ENCODE measurements at regions not wholly inside any gene's neighbourhood (a gene's known extent, or its start where the extent isn't known, plus 50 kb on each side); places are given as distances from the start of the nearest gene placed in this dataset.

DNA sequence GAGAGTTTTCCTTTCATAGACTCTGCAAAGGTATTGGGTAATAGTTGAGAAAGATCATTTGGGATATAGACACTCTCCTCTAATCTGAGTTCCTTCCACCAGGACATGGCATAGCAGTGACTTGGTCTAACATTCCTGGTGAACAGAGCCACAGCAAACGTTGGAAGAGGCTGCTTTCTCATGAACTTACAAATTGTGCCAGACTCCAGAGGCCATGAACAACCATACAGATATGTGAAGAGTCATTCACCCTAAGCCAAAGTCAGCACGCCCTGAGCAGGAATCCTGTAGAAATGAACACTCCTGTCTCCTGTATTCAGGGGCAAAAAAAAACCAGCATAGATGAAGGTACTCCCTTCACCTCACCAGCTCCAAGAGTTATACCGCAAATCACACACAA, 152.8 kb downstream of the TMEM18 start:
- ChIA-PET POLR2A (no interaction called here), CTCF (interaction anchor here (0.9 to 2.3 kb wide), 4 partner anchors 87 to 119 kb away, joined by 3 to 15 read pairs (median 9); no protein-coding TSS in a partner anchor)
- no peaks in the 10 kb centered on the region for H3K36me3 ChIP-seq (replicated peaks in 1 of 2; ENCODE audit: control insufficient read depth in 1 of 2, insufficient read depth in 2 of 2, low read length in 1 of 2)
- H4K20me1 ChIP-seq (ENCODE audit: insufficient read depth): no peaks in the 10 kb centered on the region
- H3K27ac ChIP-seq (ENCODE audit: low read depth in 2 of 2, low read length in 1 of 2): no peak overlapping the region
- no peaks in the 10 kb centered on the region for H3K27me3 ChIP-seq (ENCODE audit: insufficient read depth)
- no peaks in the 10 kb centered on the region; a peak in 1 of 4 replicates for H3K4me1 ChIP-seq (ENCODE audit: control insufficient read depth in 1 of 2, insufficient read depth in 2 of 2, low read depth in 1 of 2, low read length in 1 of 2)
- no peak overlapping the region for H3K4me2 ChIP-seq
- TF ChIP-seq USF2 (IDR thresholded peaks at IDR 0.05; ENCODE audit: borderline replicate concordance, low read depth, low read length): no peak
- TF ChIP-seq, protein P1, sequence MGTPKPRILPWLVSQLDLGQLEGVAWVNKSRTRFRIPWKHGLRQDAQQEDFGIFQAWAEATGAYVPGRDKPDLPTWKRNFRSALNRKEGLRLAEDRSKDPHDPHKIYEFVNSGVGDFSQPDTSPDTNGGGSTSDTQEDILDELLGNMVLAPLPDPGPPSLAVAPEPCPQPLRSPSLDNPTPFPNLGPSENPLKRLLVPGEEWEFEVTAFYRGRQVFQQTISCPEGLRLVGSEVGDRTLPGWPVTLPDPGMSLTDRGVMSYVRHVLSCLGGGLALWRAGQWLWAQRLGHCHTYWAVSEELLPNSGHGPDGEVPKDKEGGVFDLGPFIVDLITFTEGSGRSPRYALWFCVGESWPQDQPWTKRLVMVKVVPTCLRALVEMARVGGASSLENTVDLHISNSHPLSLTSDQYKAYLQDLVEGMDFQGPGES (IDR thresholded peaks at IDR 0.05; ENCODE audit: low read depth, low read length): no peak
- TF ChIP-seq JUND (IDR thresholded peaks at IDR 0.05): no peak
- no peak for TF ChIP-seq MXI1 (IDR thresholded peaks at IDR 0.05; ENCODE audit: low read depth, low read length)
- no peak for TF ChIP-seq PBX3 (IDR thresholded peaks at IDR 0.05)
- TF ChIP-seq MAX (IDR thresholded peaks at IDR 0.05; ENCODE audit: low read depth): no peak
- H3F3A ChIP-seq (replicated peaks; ENCODE audit: insufficient read depth): peaks cover 3% of the 10 kb centered on the region
- no peak overlapping the region for H2AFZ ChIP-seq (ENCODE audit: low read depth)
- no peaks in the 10 kb centered on the region for H3K9me2 ChIP-seq
- no peaks in the 10 kb centered on the region for H3K79me2 ChIP-seq (ENCODE audit: insufficient read depth)
- 30% methylated on average over 3 of the region's 3 CpGs for WGBS (ENCODE audit: low lambda C conversion rate)
- H3K9ac ChIP-seq: no peak overlapping the region
- peaks cover 13% of the 10 kb centered on the region for H3K9me3 ChIP-seq
- H3K4me3 ChIP-seq (ENCODE audit: low read depth in 2 of 2, low read length in 1 of 2): no peak overlapping the region
- no peak for DNase-seq

DNA sequence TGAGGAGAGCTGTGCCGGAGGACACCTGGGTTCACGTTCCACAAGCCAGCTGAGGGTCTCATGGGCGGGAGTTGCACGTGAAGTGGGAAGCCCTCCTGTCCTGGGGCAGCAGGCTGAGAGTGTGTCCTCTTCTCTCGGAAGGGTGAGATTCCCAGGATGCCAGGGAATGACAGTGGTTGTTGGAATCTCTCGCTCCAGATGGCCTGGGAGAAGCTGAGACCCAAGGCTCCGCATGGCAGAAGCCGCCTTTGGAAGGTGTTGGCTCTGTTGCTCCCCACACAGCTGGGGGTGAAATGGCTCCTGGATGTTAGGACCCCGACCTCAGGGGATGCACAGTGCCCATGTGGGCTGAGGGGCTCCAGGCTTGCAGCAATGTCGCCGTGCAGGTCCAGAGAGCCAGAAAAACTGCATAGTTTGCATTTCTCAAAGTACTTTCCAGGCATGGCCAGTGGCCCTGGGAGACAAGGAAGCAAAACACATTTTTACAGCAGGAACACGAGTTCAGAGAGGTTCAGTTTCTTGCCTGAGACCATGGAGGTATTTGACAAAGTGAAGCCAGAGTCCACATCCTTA, 153.4 kb downstream of the TMEM18 start:
- 43% methylated on average over 12 of the region's 12 CpGs for WGBS (ENCODE audit: low lambda C conversion rate)
- Histone ChIP-seq H3K36me3 (replicated peaks in 1 of 2; ENCODE audit: control insufficient read depth in 1 of 2, insufficient read depth in 2 of 2, low read length in 1 of 2) (no peaks in the 10 kb centered on the region), H3K9ac (no peak overlapping the region), H3F3A (replicated peaks; ENCODE audit: insufficient read depth) (peaks cover 3% of the 10 kb centered on the region), H3K9me3 (peaks cover 8% of the 10 kb centered on the region), H3K27ac (ENCODE audit: low read depth in 2 of 2, low read length in 1 of 2) (no peak overlapping the region), H3K27me3 (ENCODE audit: insufficient read depth) (no peaks in the 10 kb centered on the region), H3K4me3 (ENCODE audit: low read depth in 2 of 2, low read length in 1 of 2) (no peak overlapping the region), H3K79me2 (ENCODE audit: insufficient read depth) (no peaks in the 10 kb centered on the region), H3K4me2 (no peak overlapping the region), H3K4me1 (ENCODE audit: control insufficient read depth in 1 of 2, insufficient read depth in 2 of 2, low read depth in 1 of 2, low read length in 1 of 2) (no peaks in the 10 kb centered on the region), H2AFZ (ENCODE audit: low read depth) (no peak overlapping the region), H4K20me1 (ENCODE audit: insufficient read depth) (no peaks in the 10 kb centered on the region), H3K9me2 (no peaks in the 10 kb centered on the region)
- TF ChIP-seq ELF1 (IDR thresholded peaks at IDR 0.05) (no peak), NFIC (IDR thresholded peaks at IDR 0.05; ENCODE audit: borderline replicate concordance) (no peak), EZH2phosphoT487 (IDR thresholded peaks at IDR 0.05; ENCODE audit: borderline replicate concordance, low read depth) (no peak), TEAD4 (IDR thresholded peaks at IDR 0.05; ENCODE audit: borderline replicate concordance, insufficient read depth) (no peak), NRF1 (IDR thresholded peaks at IDR 0.05; ENCODE audit: low read depth, low read length) (no peak), GABPA (IDR thresholded peaks at IDR 0.05; ENCODE audit: low read depth) (no peak), RCOR1 (IDR thresholded peaks at IDR 0.05; ENCODE audit: low read length) (no peak), CHD2 (IDR thresholded peaks at IDR 0.05; ENCODE audit: low read length, partially characterized antibody) (no peak), MXI1 (IDR thresholded peaks at IDR 0.05; ENCODE audit: low read depth, low read length) (no peak), TAF1 (IDR thresholded peaks at IDR 0.05; ENCODE audit: borderline replicate concordance, low read depth, low read length) (no peak), FOXJ3 (CRISPR knock-in tag; IDR thresholded peaks at IDR 0.05) (no peak), RAD21 (IDR thresholded peaks at IDR 0.05; ENCODE audit: low read length) (no peak)
- TF ChIP-seq, protein P1 (IDR thresholded peaks at IDR 0.05; ENCODE audit: low read depth, low read length): no peak
- TF ChIP-seq, protein P2, sequence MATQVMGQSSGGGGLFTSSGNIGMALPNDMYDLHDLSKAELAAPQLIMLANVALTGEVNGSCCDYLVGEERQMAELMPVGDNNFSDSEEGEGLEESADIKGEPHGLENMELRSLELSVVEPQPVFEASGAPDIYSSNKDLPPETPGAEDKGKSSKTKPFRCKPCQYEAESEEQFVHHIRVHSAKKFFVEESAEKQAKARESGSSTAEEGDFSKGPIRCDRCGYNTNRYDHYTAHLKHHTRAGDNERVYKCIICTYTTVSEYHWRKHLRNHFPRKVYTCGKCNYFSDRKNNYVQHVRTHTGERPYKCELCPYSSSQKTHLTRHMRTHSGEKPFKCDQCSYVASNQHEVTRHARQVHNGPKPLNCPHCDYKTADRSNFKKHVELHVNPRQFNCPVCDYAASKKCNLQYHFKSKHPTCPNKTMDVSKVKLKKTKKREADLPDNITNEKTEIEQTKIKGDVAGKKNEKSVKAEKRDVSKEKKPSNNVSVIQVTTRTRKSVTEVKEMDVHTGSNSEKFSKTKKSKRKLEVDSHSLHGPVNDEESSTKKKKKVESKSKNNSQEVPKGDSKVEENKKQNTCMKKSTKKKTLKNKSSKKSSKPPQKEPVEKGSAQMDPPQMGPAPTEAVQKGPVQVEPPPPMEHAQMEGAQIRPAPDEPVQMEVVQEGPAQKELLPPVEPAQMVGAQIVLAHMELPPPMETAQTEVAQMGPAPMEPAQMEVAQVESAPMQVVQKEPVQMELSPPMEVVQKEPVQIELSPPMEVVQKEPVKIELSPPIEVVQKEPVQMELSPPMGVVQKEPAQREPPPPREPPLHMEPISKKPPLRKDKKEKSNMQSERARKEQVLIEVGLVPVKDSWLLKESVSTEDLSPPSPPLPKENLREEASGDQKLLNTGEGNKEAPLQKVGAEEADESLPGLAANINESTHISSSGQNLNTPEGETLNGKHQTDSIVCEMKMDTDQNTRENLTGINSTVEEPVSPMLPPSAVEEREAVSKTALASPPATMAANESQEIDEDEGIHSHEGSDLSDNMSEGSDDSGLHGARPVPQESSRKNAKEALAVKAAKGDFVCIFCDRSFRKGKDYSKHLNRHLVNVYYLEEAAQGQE (IDR thresholded peaks at IDR 0.05; ENCODE audit: low read depth, low read length): no peak
- ChIA-PET CTCF (interaction anchor here (0.9 to 2.3 kb wide), 4 partner anchors 84 to 120 kb away, joined by 3 to 15 read pairs (median 3); no protein-coding TSS in a partner anchor), POLR2A (no interaction called here)
- DNase-seq: no peak
